ENCODE measurements at regions not wholly inside any gene's neighbourhood (a gene's known extent, or its start where the extent isn't known, plus 50 kb on each side); places are given as distances from the start of the nearest gene placed in this dataset.

- no peak for DNase-seq
Observed at GRCh38 chr2:19029655-19030054, 328.8 kb downstream of the OSR1 start.

DNA sequence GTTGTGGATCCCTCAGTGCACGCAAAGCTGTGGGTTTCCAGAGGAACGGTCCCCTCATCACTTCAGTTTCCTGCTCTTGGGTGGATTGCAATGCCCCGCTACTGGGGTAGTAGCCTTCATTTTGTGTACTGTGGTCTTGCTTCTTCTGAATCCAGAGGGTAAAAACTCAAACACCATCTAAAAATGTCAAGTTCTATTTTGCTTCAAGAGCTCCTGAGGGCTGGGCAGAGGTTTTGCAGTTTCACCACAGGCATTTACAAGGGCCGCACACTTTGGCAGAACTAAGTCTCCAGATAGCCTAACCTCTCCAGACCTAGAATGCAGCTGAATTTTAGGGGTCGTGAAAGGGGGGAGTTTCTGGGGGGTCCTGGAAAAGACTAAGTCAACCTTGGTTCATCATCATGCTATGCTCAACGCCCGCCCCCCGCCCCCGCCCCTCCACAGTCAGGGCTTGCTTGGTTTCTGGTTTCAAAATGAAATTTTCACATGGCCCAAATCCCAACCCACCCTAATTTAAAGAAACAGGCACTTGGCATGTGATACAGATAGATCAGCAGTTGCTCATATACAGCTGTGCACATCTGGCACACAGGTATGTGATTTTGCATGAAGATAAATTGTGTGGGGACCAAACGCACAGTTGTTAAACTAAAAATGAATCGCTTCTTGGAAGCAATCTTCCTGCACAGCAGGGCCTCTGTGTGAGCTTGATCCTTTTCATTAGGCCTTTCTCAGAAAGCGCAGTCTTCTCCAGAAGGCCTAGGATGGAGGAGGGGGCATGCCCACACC, 329.6 kb downstream of the OSR1 start:
- DNase-seq: no peak

GRCh38 chr2:19027626-19028025, 330.8 kb downstream of the OSR1 start:
- no peak for DNase-seq

GRCh38 chr2:19026261-19026660, 332.2 kb downstream of the OSR1 start:
- DNase-seq: no peak

DNA sequence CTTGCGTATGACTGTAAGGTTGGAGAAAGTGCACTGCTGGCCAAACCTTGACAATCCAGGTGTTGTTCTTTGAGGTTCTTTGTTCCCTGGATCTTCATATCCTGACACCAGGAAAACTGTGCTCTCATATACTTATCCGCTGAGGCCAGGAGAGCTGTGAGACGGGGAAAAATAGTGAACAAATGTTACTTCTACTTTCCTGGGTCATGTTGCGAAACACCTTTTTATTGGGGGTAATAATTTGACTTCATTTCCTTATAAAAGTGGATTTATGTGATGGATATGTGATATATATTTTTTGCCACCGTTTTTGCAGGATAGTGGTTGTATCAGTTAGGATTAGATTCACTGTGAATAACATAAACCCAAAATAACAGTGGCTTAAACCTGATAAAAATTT, 336.1 kb downstream of the OSR1 start:
- DNase-seq: no peak

- no peak for DNase-seq
Observed at GRCh38 chr2:19021721-19022120, 336.7 kb downstream of the OSR1 start.

- no peak for DNase-seq
Observed at GRCh38 chr2:19021100-19021476, 337.3 kb downstream of the OSR1 start.

DNA sequence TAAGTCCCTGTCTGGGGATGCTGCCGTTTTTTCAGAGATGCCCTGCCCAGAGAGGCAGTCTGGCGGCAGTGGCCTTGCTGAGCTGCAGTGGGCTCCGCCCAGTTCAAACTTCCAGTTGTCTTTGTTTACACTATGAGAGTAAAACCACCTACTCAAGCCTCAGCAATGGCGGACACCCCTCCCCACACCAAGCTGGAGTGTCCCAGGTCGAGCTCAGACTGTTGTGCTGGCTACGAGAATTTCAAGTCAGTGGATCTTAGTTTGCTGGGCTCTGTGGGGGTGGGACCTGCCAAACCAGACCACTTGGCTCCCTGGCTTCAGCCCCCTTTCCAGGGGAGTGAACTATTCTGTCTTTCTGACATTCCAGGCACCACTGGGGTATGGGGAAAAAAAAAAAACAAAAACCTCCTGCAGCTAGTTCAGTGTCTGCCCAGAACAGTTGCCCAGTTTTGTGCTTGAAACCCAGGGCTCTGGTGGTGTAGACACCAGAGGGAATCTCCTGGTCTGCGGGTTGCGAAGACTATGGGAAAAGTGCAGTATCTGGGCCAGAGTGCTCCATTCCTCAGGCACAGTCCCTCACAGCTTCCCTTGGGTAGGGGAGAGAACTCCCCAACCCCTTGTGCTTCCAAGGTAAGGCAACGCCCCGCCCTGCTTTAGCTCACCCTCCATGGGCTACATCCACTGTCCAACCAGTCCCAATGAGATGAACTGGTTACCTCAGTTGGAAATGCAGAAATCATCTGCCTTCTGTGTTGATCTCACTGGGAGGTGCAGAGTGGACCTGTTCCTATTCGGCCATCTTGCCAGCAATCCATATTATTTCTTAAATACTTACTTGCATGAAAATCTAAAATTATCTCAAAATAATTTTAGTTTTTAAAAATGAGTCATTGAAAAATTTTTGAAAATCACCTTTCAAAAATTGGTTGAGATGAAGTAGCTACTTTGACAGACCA, 338.0 kb downstream of the OSR1 start:
- no peak for DNase-seq

GRCh38 chr2:19009510-19009909, 348.9 kb downstream of the OSR1 start:
- no peak for DNase-seq

GRCh38 chr2:19003554-19003953, 354.9 kb downstream of the OSR1 start:
- no peak for DNase-seq

DNA sequence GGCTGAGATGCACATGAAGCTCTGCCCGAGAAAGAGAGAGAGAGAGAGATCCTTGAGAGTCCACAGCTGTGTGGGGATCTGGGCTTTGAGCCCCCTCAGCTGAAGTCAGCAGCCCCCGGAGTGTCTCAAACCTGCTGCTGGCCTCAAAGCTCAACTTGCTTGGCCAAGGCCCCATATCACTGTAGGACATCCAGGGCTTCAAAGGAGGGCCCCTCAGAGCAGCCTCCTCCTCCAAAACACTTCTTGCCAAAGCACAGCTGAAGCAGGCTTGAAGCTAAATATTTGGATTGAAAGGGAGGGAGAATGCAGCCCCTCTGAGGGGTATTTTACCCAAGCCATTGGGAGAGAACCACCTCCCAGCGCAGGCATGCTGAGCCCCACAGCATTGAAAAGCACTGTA, 357.6 kb downstream of the OSR1 start:
- no peak for DNase-seq

GRCh38 chr2:18999198-18999597, 359.2 kb downstream of the OSR1 start:
- no peak for DNase-seq

- DNase-seq: no peak
Observed at GRCh38 chr2:18998491-18998890, 359.9 kb downstream of the OSR1 start.

DNA sequence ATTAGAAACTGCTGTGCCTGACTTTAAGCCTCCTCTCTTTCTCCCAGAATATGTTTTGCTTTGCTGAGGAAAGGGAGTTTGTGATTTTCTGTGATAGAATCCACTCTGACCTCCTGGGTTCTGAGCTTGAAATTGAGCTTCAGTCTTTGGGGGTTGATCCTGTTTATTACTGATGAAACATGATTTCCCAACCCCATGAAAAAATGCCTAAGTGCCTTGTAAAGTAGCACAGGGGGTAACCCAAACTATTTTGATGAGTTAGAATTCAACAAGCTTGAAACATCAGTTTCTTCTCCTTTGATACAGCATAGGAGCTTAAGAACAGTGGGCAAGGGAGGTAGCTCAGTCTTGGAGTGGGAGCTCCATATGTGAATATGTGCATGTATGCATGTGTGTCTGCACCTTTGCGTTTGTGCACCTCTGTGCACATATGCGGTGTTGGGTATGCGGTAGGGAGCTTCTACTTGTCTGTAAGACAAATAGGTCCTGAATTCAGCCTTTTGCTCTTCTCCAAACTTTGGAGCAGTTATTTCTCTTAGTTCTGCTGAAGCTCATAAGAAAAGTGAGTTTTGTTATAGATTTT, 364.6 kb downstream of the OSR1 start:
- no peak for DNase-seq

DNA sequence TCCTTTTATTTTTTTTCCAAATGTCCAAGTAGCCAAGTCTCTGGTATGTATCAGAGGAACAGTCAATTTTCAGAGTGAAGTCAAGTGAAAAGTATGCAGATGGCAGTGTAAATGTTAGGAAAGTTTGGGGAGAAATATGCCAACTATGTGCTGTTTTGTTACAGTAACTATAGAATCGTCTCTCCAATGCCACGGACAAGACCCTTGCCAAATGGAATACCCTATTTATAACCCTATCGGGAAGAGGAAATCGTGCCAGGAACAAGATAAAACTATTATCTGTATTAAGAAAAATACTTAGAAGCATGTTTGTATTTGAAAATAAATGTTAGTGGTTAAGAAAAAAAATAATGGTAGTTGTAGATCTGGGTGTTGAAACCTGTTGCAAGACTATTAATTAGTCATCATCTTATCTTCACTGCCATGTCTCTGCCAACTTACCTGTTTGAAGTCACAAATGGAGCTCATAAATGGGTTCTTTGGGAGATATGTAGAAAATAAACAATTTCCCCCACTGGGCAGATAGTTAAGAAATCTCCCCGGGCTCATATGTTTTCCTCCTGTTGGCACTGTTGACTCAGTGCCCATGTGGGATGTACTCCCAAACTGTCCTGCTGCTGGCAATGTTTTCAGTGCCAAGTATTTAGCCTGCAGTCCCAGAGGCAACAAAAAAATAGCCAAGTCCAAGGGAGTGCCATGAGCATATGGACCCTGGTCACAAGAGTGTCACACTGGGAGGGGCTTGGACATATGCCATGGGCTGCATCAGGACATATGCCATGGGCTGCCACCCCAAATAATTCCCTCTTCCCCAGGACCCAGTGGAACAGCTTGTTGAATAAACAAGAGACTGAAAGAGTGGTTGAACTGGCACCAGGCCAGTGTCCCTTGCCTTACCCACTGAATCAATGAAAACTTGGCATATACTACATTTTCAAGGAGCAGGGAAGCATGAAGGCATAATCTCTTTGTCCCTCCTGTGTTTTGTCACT, 366.9 kb downstream of the OSR1 start:
- DNase-seq: no peak

- no peak for DNase-seq
Observed at GRCh38 chr2:18988631-18989232, 369.7 kb downstream of the OSR1 start.

DNA sequence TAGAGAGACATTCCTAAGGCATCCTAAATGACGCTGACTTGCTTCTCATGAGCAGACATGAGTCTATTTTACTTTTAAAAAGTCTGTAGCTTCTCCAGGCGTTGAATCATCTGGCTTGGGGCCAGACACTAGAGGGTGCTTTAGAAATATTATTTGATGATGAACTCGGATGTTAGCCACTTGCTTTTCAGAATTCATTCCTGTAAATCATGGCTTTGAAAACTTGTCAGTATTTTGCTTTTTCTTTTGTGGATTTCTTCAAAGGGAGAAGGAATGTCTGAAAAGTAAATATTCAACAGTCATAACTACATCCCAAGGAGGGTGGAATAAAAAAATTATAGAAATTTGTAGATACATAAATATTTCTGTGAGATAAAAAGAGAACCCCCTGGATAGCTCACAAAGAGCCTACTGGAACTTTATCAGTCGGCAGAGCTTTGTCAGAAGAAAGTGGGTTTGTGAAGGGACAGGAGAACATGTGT, 370.8 kb downstream of the OSR1 start:
- DNase-seq: no peak

DNA sequence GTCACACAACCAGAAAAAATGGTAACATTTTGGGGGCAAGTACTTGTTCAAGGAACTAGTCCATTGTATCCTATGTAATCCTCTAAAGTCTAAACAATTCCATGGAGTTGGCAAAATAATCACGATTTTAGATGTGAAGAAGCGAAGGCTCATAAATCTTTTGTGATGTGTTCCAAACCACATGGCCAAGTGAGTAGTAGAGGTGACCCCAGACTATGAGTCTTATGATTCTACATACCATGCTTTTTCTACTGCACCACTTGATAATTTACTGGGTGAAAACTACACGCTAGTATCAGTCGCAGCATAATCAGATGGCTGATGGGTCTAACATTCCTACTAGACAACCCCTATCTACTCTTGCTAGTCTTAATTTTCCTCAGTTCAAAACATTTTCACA, 371.4 kb downstream of the OSR1 start:
- no peak for DNase-seq

DNA sequence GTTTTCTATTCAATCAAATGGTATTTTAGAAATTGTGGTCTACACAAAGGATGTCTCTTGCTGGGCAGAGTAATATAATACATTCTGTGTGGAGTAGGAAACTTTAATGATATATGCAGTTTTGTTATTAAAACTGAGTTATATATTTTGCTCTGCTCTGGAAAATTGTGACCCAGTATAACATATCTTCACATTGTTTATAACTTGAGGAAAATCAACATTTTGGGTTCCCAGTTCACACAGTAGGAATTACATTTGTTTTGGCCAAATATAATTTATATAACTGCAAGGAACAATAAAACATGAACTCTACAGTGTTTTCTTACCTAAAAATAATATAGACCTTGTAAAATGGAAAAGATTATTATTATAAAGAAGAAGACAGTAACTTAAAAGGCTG, 372.4 kb downstream of the OSR1 start:
- no peak for DNase-seq

DNA sequence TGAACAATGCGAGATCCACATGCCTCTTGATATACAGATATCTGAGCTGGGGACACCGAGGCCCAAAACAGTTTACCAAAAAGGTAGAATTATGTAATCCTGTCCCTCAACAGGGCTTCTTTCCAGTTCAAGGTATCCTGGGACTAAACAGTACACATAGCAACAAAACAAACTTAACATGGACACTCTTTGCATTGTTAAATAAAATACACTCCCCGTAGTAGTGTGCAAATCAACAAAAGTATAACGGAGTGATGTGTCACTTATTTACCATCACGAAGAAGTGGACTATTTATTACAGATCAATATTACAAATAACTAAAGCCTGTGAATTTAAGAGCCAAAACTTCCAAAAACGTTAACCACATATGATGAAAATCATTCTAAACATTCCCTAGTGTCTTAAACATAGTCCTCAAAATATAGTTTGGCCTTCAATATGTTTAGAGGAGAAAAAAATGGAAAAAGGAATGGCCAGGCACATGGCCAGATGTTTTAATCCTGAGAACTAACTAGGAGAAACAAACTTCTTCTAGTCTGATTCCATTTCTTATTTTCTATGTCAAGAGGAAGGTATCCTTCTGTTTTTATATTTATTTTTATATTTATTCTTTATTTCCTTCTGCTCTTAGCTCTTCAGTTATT, 377.5 kb downstream of the OSR1 start:
- DNase-seq: no peak

- DNase-seq: no peak
Observed at GRCh38 chr2:18980104-18980785, 378.2 kb downstream of the OSR1 start.

Measured in CD4-positive, alpha-beta T cell treated with Interleukin-21 for 1 hour (primary cell).